Esophagus squamous epithelium (tissue), 5 donors: ENCODE measurements at regions not wholly inside any gene's neighbourhood (a gene's known extent, or its start where the extent isn't known, plus 50 kb on each side); places are given as distances from the start of the nearest gene placed in this dataset.
A peak's percentile ranks its signal among the peaks of the same experiment; 100 is the strongest.

Experiments
- DNase-seq: peaks from one replicate; lab custom pipeline; 2025; lab: John Stamatoyannopoulos, UW
- H3K27ac ChIP-seq, 4 donors: fragments of 200-600 bp; sonication (generic); one replicate each; pipeline ENCODE4 v1.5.1; 2016 to 2019; ENCODE audit warnings: mild to moderate bottlenecking in 1 of 4
- H3K27me3 ChIP-seq, 4 donors: fragments of 200-600 bp; sonication (generic); 1 replicate in 3 of 4; 2 replicates in 1 of 4; pipeline versions ENCODE4 v1.5.1 to v1.6.0; 2017 to 2021; ENCODE audit warnings: antibody characterized with exemption in 1 of 4
- H3K36me3 ChIP-seq, 3 donors: fragments of 200-600 bp; sonication (generic); one replicate each; pipeline ENCODE4 v1.5.1; 2016 to 2019
- H3K4me1 ChIP-seq, 3 donors: fragments of 200-600 bp; sonication (generic); one replicate each; pipeline ENCODE4 v1.5.1; 2017 to 2019
- H3K4me3 ChIP-seq, 4 donors: fragments of 200-600 bp; sonication (generic); 1 replicate in 3 of 4; 2 replicates in 1 of 4; pipeline ENCODE4 v1.5.1; 2016 to 2019; ENCODE audit warnings: mild to moderate bottlenecking in 2 of 4, moderate library complexity in 1 of 4
- H3K9me3 ChIP-seq, 3 donors: fragments of 200-600 bp; sonication (generic); one replicate each; pipeline ENCODE4 v1.5.1; 2016 to 2019
- POLR2A ChIP-seq, 4 donors: fragments of 450-650 bp; IDR thresholded peaks; one replicate each; pipeline ENCODE4 v1.6.1; 2017; ENCODE audit warnings: antibody characterized with exemption in 4 of 4, mild to moderate bottlenecking in 4 of 4, moderate library complexity in 3 of 4
- WGBS, 2 donors: methylation state at CpG; one replicate each; pipeline ENCODE4 v1.1.5; 2018; 5-methylcytosine and 5-hydroxymethylcytosine counted together
- intact Hi-C: fragments of 100-400 bp; cut with DNase I; formaldehyde crosslinking; loops from one replicate; pipeline ENCODE4 v1.15.0; 2022
- TF ChIP-seq, protein P1 (sequence below), 6 experiments: fragments of 450-650 bp in 4 of 6; fragments of 200-600 bp in 2 of 6; sonication (generic) in 2 of 6; IDR thresholded peaks; one replicate each; pipeline ENCODE4 v1.5.1; 2016 to 2019; ENCODE audit warnings: antibody characterized with exemption in 6 of 6, mild to moderate bottlenecking in 4 of 6, moderate library complexity in 4 of 6
- donor health status: DM: yes; HTN: yes; CAD: no.

DNA sequence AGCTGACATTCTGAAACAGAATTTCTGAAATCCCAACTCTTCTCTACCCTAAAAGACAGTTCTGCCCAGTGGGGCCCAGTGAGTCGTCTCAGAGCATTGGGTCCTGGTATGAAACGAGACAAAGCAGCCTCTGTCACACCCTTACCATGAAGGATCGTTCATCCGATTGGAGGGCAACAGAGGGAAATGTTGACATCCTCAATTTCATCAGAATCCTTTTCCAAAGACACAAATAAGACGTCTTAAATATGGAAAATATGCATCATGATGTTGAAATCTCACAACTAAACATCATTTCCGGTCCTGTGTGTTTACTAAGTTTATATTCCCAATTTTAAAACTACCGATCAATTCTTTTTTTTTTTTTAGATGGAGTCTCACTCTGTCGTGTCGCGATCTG is 112.1 kb upstream of the SLC45A1 start:
- Histone ChIP-seq H3K9me3 (no peaks in the 10 kb centered on the region), H3K36me3 (no peaks in the 10 kb centered on the region), H3K27ac (no peak overlapping the region), H3K4me3 (no peak overlapping the region), H3K4me1 (peaks cover 0 to 39% (median 23%) of the 10 kb centered on the region in 3 donors), H3K27me3 (peaks cover 0 to 2% (median 0%) of the 10 kb centered on the region in 4 donors)
- WGBS, 2 donors, result 80 to 92% methylated on average over 10 of the region's 10 CpGs
- intact Hi-C loops, result no loop called here
- no peak for DNase-seq
- TF ChIP-seq POLR2A (IDR thresholded peaks at IDR 0.05), result no peak
- TF ChIP-seq, protein P1, sequence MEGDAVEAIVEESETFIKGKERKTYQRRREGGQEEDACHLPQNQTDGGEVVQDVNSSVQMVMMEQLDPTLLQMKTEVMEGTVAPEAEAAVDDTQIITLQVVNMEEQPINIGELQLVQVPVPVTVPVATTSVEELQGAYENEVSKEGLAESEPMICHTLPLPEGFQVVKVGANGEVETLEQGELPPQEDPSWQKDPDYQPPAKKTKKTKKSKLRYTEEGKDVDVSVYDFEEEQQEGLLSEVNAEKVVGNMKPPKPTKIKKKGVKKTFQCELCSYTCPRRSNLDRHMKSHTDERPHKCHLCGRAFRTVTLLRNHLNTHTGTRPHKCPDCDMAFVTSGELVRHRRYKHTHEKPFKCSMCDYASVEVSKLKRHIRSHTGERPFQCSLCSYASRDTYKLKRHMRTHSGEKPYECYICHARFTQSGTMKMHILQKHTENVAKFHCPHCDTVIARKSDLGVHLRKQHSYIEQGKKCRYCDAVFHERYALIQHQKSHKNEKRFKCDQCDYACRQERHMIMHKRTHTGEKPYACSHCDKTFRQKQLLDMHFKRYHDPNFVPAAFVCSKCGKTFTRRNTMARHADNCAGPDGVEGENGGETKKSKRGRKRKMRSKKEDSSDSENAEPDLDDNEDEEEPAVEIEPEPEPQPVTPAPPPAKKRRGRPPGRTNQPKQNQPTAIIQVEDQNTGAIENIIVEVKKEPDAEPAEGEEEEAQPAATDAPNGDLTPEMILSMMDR (IDR thresholded peaks at IDR 0.05), result no peak

DNA sequence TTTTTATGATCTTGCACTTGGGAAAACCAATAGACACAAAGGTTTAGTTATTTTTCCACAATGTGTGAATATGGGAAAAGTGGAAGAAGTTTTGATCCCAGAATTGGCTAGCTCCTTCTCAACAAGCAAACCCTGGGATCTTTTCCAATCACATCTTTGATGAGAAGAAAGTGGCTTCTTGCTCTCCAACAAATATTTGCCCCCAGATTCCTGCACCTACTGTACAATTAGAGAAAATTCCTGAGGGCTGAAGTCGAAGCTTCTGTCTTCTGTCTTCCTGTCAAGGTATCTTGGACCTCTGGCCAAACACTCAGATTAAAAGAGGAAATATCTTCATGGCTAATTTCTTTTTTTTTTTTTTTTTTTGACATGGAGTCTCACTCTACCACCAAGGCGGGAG is 113.1 kb upstream of the SLC45A1 start:
- Histone ChIP-seq H3K27me3 (no peaks in the 10 kb centered on the region), H3K4me3 (no peak overlapping the region), H3K27ac (peak overlapping the region in 3 of 4 donors; percentile 83 to 88 (median 85)), H3K36me3 (no peaks in the 10 kb centered on the region), H3K4me1 (peaks cover 0 to 39% (median 23%) of the 10 kb centered on the region in 3 donors), H3K9me3 (no peaks in the 10 kb centered on the region)
- intact Hi-C loops, result no loop called here
- 53 to 63% methylated on average over 2 of the region's 2 CpGs for WGBS, 2 donors
- no peak for DNase-seq
- TF ChIP-seq, protein P1 (IDR thresholded peaks at IDR 0.05), result no peak
- TF ChIP-seq POLR2A (IDR thresholded peaks at IDR 0.05), result no peak

DNA sequence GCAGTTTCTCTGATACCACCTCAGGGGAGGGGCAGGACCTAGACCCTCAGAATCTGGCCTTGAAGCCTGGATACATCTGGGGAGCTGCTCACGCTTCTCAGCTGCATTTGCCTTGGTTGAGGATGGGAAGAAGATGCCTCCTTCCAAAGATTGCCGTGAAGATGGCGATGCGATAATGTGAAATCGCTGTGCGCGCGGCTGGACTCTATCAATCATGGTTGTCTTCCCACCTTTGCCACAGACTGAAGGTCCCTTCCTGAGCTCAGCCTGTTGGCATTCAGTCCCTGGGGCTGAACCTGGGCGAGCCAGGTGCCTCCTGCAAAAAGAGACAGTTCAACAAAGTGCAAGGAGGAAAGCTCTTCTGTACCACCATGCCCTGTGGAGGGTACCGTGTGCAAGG is 114.4 kb upstream of the SLC45A1 start:
- H3K4me3 ChIP-seq, result no peak overlapping the region
- intact Hi-C loops, result no loop called here
- TF ChIP-seq, protein P1 (IDR thresholded peaks at IDR 0.05), result no peak
- TF ChIP-seq POLR2A (IDR thresholded peaks at IDR 0.05), result no peak
- H3K9me3 ChIP-seq, result no peaks in the 10 kb centered on the region
- no peak for DNase-seq
- no peaks in the 10 kb centered on the region for H3K27me3 ChIP-seq
- no peaks in the 10 kb centered on the region for H3K36me3 ChIP-seq
- H3K4me1 ChIP-seq, result peaks cover 0 to 39% (median 23%) of the 10 kb centered on the region in 3 donors
- peak overlapping the region; percentile 48 to 88 (median 84) for H3K27ac ChIP-seq
- 93 to 100% methylated on average over 1 to 10 of the region's 10 CpGs for WGBS, 2 donors

DNA sequence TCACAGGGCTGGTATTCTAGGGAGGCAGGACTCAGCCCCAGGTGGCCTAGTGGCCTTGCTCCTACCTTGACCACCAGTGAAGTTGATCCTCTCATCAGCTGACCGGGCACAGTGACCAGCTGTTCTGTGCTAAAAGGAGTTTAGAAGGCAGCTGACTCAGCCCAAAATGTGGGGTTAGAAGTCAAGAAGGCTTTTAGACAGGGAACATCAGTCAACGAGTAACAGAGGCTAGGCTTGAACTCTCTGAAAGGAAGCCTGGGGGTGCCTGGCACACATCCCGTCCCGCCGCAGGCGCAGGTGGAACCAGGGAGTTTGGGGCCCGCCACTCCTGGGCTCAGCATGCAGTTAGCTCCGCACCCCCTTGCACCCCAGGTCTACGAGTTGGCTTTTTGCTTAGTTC is 114.9 kb upstream of the SLC45A1 start:
- no peak for DNase-seq
- intact Hi-C loops, result no loop called here
- no peaks in the 10 kb centered on the region for H3K27me3 ChIP-seq

DNA sequence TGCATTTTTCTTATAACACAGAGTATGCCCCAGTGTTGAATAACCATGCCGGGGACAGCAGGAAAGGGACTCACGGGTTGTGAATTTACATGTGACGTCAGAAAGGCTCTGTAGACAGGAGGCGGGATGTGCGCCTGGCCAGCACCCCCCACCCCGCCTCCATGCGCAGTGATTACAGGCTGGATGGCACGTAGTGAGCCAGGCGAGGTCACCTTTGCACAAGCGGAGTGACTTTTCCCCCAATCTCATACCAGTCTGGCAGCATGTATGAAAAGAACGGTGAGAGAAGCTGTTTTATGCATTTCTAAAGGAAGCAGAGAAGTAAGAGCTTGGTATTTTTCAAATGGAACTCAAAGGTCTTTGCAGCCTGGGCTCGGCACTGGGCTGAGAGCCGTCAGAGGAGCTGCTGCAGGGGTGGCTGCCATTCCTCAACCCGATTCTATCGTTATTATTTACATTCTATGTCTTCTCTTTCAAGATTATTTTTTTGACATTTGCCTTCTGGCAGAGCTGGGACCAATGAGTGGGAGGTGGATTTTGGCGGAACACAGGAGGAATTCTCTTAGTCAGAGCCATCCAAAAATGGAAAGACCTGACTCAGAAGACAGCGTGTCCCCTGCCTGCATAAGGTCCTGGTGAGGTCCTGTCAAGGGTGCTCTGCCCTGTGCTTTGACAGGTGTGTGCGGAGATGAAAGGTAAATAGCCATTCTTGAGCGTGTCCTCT is 115.6 kb upstream of the SLC45A1 start:
- WGBS, 2 donors, result 38 to 47% methylated on average over 17 to 18 of the region's 19 CpGs
- H3K4me1 ChIP-seq, result peaks cover 0 to 50% (median 32%) of the 10 kb centered on the region in 3 donors

More for the DNA sequence above, 114.9 kb upstream of the SLC45A1 start:
- H3K4me3 ChIP-seq, result no peak overlapping the region
- H3K36me3 ChIP-seq, result no peaks in the 10 kb centered on the region
- 87 to 90% methylated on average over 8 of the region's 9 CpGs for WGBS, 2 donors
- peaks cover 0 to 42% (median 25%) of the 10 kb centered on the region in 3 donors for H3K4me1 ChIP-seq
- TF ChIP-seq POLR2A (IDR thresholded peaks at IDR 0.05), result no peak
- TF ChIP-seq, protein P1 (IDR thresholded peaks at IDR 0.05), result no peak
- H3K27ac ChIP-seq, result peak overlapping the region; percentile 48 to 88 (median 84)
- H3K9me3 ChIP-seq, result no peaks in the 10 kb centered on the region

More for the DNA sequence above, 115.6 kb upstream of the SLC45A1 start:
- Histone ChIP-seq H3K27ac (peak overlapping the region; percentile 48 to 88 (median 84)), H3K36me3 (no peaks in the 10 kb centered on the region), H3K9me3 (no peaks in the 10 kb centered on the region), H3K4me3 (peak overlapping the region in 1 of 4 donors; percentile 31), H3K27me3 (no peaks in the 10 kb centered on the region)
- TF ChIP-seq, protein P1 (IDR thresholded peaks at IDR 0.05), result no peak
- TF ChIP-seq POLR2A (IDR thresholded peaks at IDR 0.05), result no peak
- intact Hi-C loops, result no loop called here
- DNase-seq, result no peak
